Panc1 (cell line): ENCODE measurements at regions not wholly inside any gene's neighbourhood (a gene's known extent, or its start where the extent isn't known, plus 50 kb on each side); places are given as distances from the start of the nearest gene placed in this dataset.

Source experiments
- ATAC-seq: fragments of 200-7000 bp; cut with Tn5 transposase; 2 replicates; pipeline ENCODE4 v1.9.1; 2020; ENCODE audit warnings: mild to moderate bottlenecking, moderate library complexity
- BruUV-seq: library from RNA; stranded (reverse); fragments of 400-500 nt; replicated peaks from 2 replicates; lab custom pipeline; 2021; lab: Mats Ljungman, UMichigan
- CTCF ChIA-PET: fragments of 300-600 bp; sonication (Branson Sonifier 250); formaldehyde crosslinking; loops from one replicate; lab custom pipeline; 2022; ENCODE audit warnings: antibody characterized with exemption; lab: Charles Lee
- POLR2A ChIA-PET: fragments of 300-600 bp; sonication (Branson Sonifier 250); formaldehyde crosslinking; loops from one replicate; lab custom pipeline; 2022; ENCODE audit warnings: antibody characterized with exemption; lab: Charles Lee
- DNase-seq: peaks from one replicate; pipeline ENCODE4 v3.0.0-alpha.2; 2010; ENCODE audit warnings: low read depth, low spot score
- H3K27ac ChIP-seq: 2 replicates; pipeline ENCODE4 v1.5.1; 2011; ENCODE audit warnings: mild to moderate bottlenecking, low read length, inconsistent platforms
- H3K27me3 ChIP-seq: fragments of 200-500 bp; sonication (Bioruptor generic); 2 replicates; pipeline ENCODE4 v1.6.0; 2014; ENCODE audit warnings: low read length, inconsistent platforms; ENCODE audit not compliant: control insufficient read depth, insufficient read depth
- H3K36me3 ChIP-seq: fragments of 200-500 bp; sonication (Bioruptor generic); 2 replicates; pipeline ENCODE4 v1.5.1; 2014; ENCODE audit warnings: inconsistent platforms, mild to moderate bottlenecking, low read length, moderate library complexity; ENCODE audit not compliant: control insufficient read depth, insufficient read depth
- H3K4me1 ChIP-seq: 2 replicates; pipeline ENCODE4 v1.5.1; 2011; ENCODE audit warnings: inconsistent platforms, mild to moderate bottlenecking, low read length, moderate library complexity; ENCODE audit not compliant: control insufficient read depth, insufficient read depth
- H3K4me3 ChIP-seq, 2 experiments: 2 replicates each; pipeline ENCODE4 v1.5.1; 2011 to 2012; ENCODE audit warnings: low read depth in 2 of 2, low read length in 2 of 2, mild to moderate bottlenecking in 2 of 2, inconsistent platforms in 1 of 2, moderate library complexity in 1 of 2
- H3K9me3 ChIP-seq: fragments of 200-500 bp; sonication (Bioruptor generic); 2 replicates; pipeline ENCODE4 v1.5.1; 2014; ENCODE audit warnings: low read depth, mild to moderate bottlenecking, inconsistent platforms, low read length, moderate library complexity; ENCODE audit not compliant: control insufficient read depth, insufficient read depth
- CTCF ChIP-seq: fragments of 450-650 bp; IDR thresholded peaks from 2 replicates; pipeline ENCODE4 v1.5.1; 2017; ENCODE audit warnings: mild to moderate bottlenecking
- POLR2AphosphoS5 ChIP-seq: IDR thresholded peaks from 2 replicates; pipeline ENCODE4 v1.6.1; 2012; ENCODE audit warnings: mild to moderate bottlenecking, low read depth, low read length, moderate library complexity
- REST ChIP-seq, 2 experiments: IDR thresholded peaks; 2 replicates each; pipeline ENCODE4 v1.6.1; 2011 to 2012; ENCODE audit warnings: low read depth in 2 of 2, control low read depth in 1 of 2, low read length in 1 of 2, mild to moderate bottlenecking in 1 of 2, moderate library complexity in 1 of 2; ENCODE audit not compliant: insufficient read depth in 1 of 2
- SIN3A ChIP-seq: IDR thresholded peaks from 2 replicates; pipeline ENCODE4 v1.6.1; 2012; ENCODE audit warnings: low read depth, mild to moderate bottlenecking, low read length, moderate library complexity, borderline replicate concordance; ENCODE audit not compliant: insufficient read depth
- TCF7L2 ChIP-seq: IDR thresholded peaks from 2 replicates; pipeline ENCODE4 v1.6.1; 2011; ENCODE audit warnings: mild to moderate bottlenecking, low read depth, low read length, inconsistent platforms
- in situ Hi-C: cut with HindIII; loops from 2 replicates; pipeline ENCODE4 v1.10.0; 2016; ENCODE audit warnings: low sequenced_read_pairs, low pct_unique_long_range_greater_than_20kb
- intact Hi-C: fragments of 100-400 bp; cut with micrococcal nuclease; formaldehyde crosslinking; loops from one replicate; pipeline ENCODE4 v1.10.0; 2022; ENCODE audit not compliant: unreplicated experiment

GRCh38 chr13:63323441-63323840, 1907.8 kb upstream of the PCDH20 start:
- Histone ChIP-seq H3K27me3 (no peaks in the 10 kb centered on the region), H3K36me3 (no peaks in the 10 kb centered on the region), H3K4me1 (no peaks in the 10 kb centered on the region), H3K27ac (no peak overlapping the region), H3K4me3 (no peak overlapping the region), H3K9me3 (no peaks in the 10 kb centered on the region)
- CTCF ChIA-PET = no interaction called here
- ATAC-seq (no peak), DNase-seq (no peak)
- POLR2A ChIA-PET = no interaction called here
- in situ Hi-C loops = no loop called here
- TF ChIP-seq CTCF (no peak), REST (IDR thresholded peaks at IDR 0.05; ENCODE audit: insufficient read depth in 1 of 2, low read depth in 2 of 2, low read length in 1 of 2) (no peak), SIN3A (no peak), POLR2AphosphoS5 (no peak), TCF7L2 (no peak)
- intact Hi-C loops = no loop called here
- no TSS peak for BruUV-seq

- no peaks in the 10 kb centered on the region for H3K4me1 ChIP-seq
- intact Hi-C loops = no loop called here
- no peaks in the 10 kb centered on the region for H3K27me3 ChIP-seq
- H3K9me3 ChIP-seq = no peaks in the 10 kb centered on the region
- H3K27ac ChIP-seq = no peak overlapping the region
- in situ Hi-C loops = no loop called here
- H3K4me3 ChIP-seq = no peak overlapping the region
- TF ChIP-seq REST (IDR thresholded peaks at IDR 0.05; ENCODE audit: insufficient read depth in 1 of 2, low read depth in 2 of 2, low read length in 1 of 2) (no peak), SIN3A (no peak)
- no TSS peak for BruUV-seq
- ChIA-PET CTCF (no interaction called here), POLR2A (no interaction called here)
- ATAC-seq (no peak), DNase-seq (no peak)
- H3K36me3 ChIP-seq = no peaks in the 10 kb centered on the region
Observed at GRCh38 chr13:63311587-63311986, 1895.9 kb upstream of the PCDH20 start.
